Nephron (organoid): ENCODE measurements at regions not wholly inside any gene's neighbourhood (a gene's known extent, or its start where the extent isn't known, plus 50 kb on each side); places are given as distances from the start of the nearest gene placed in this dataset.

Experiments used
- H3K27ac Mint-ChIP-seq, 3 experiments: 2 replicates each; pipeline ENCODE4 v1.8.0; 2020; ENCODE audit warnings: mixed read lengths in 3 of 3, mild to moderate bottlenecking in 2 of 3, moderate library complexity in 1 of 3
- H3K27me3 Mint-ChIP-seq: 2 replicates; pipeline ENCODE4 v1.8.0; 2021; ENCODE audit warnings: low read depth, mild to moderate bottlenecking, moderate library complexity, mixed read lengths
- H3K36me3 Mint-ChIP-seq: 2 replicates; pipeline ENCODE4 v1.8.0; 2020; ENCODE audit warnings: low read depth, mixed read lengths
- H3K4me1 Mint-ChIP-seq: 2 replicates; pipeline ENCODE4 v1.8.0; 2020; ENCODE audit warnings: mixed read lengths
- H3K4me3 Mint-ChIP-seq, 3 experiments: 2 replicates each; pipeline ENCODE4 v1.8.0; 2020; ENCODE audit warnings: mild to moderate bottlenecking in 3 of 3, mixed read lengths in 3 of 3, moderate library complexity in 2 of 3
- H3K9me3 Mint-ChIP-seq: 2 replicates; pipeline ENCODE4 v1.8.0; 2020; ENCODE audit warnings: mixed read lengths
- TF ChIP-seq, protein P1 (sequence below), 3 experiments: fragments of 200-600 bp; sonication (generic); IDR thresholded peaks; one replicate each; pipeline ENCODE4 v1.5.0; 2021; ENCODE audit warnings: antibody characterized with exemption in 3 of 3; ENCODE audit not compliant: unreplicated experiment in 3 of 3

DNA sequence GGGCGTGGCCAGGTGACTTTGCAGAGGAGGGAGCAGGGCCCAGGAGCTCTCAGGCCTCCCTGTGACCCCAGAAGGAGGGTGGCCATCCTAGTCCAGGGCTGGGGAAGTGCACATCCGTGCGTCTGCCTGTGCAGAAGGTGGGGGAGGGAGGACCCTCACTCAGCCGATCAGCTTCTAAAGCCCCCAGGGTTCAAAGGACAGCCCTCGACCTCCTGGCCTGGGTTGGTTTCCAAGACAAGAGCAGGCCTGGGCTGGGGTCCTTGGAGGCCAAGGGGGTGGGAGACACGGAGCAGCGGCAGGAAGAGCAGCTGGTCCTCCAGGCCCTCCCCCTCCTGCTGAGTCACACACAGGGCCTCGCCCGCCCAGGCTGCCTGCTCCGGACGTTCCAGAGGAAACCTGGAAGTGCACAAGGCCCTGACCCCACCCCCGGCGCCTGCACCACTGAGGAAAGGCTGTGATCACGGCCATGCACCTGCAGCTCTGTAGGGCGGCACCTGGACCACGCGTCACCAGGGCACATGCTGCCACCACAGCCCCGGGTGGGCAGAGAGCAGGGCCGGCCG, 67.1 kb upstream of the ZNF469 start:
- Mint-ChIP-seq H3K4me1 (peaks cover 20% of the 10 kb centered on the region), H3K4me3 (no peak overlapping the region), H3K36me3 (no peaks in the 10 kb centered on the region), H3K27ac (no peak overlapping the region), H3K27me3 (peaks cover 15% of the 10 kb centered on the region), H3K9me3 (peaks cover 25% of the 10 kb centered on the region)
- TF ChIP-seq, protein P1, sequence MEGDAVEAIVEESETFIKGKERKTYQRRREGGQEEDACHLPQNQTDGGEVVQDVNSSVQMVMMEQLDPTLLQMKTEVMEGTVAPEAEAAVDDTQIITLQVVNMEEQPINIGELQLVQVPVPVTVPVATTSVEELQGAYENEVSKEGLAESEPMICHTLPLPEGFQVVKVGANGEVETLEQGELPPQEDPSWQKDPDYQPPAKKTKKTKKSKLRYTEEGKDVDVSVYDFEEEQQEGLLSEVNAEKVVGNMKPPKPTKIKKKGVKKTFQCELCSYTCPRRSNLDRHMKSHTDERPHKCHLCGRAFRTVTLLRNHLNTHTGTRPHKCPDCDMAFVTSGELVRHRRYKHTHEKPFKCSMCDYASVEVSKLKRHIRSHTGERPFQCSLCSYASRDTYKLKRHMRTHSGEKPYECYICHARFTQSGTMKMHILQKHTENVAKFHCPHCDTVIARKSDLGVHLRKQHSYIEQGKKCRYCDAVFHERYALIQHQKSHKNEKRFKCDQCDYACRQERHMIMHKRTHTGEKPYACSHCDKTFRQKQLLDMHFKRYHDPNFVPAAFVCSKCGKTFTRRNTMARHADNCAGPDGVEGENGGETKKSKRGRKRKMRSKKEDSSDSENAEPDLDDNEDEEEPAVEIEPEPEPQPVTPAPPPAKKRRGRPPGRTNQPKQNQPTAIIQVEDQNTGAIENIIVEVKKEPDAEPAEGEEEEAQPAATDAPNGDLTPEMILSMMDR (IDR thresholded peaks at IDR 0.05; ENCODE audit: unreplicated experiment in 3 of 3) = no peak

DNA sequence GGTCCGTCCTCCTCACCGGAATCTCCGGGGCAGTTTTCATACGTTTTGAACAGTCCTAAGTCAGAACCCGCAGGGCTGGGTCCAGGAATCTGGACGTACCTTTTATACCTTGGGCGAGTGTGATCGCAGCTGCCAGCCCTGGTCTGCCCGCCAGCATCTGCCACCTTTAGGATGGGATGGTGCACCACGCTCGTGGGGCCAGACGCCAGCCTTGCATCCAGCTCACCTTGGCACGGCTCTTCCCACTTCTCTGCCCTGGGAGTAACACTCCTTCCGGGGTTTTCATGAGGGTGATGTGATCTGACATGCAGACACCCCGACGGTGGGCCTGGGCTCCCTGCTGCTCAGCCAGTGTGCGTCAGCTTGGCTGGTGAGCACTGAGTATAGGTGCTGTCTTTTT, 66.6 kb upstream of the ZNF469 start:
- peaks cover 15% of the 10 kb centered on the region for H3K27me3 Mint-ChIP-seq
- H3K27ac Mint-ChIP-seq = no peak overlapping the region
- H3K4me3 Mint-ChIP-seq = no peak overlapping the region
- H3K9me3 Mint-ChIP-seq = peaks cover 21% of the 10 kb centered on the region
- no peaks in the 10 kb centered on the region for H3K36me3 Mint-ChIP-seq
- TF ChIP-seq, protein P1 (IDR thresholded peaks at IDR 0.05; ENCODE audit: unreplicated experiment in 3 of 3) = no peak
- peaks cover 20% of the 10 kb centered on the region for H3K4me1 Mint-ChIP-seq

DNA sequence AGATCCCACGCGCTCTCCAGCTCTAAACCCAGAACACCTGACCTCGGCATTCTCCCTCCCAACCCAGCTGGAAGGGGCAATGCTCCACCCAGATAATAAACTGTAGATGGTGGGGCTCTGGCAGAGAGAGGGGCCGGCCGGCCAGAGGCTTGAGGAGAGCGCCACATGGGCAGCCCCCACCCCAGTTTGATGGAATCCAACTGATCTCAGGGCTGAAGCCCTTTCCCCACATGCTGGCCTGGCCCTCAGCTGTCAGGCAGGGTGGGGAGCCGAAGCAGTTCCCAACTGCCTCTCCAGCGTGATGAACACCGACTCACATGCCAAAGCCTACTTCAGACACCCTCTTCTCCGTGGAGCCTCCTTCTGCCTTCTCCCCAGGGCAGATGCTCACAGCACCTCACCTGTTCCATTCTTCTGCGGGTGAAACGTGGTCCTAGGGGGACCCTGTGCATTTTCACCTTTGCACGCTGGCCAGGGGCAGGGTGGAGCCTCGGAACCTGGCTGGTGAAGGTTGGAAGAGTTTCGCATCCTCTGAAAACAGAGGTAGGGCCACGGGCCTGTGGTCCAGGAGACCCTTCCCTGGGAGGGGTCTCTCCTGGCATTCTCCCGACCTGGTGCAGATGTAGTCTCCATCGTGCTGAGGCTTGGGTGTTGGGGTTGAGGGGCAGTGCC, 65.7 kb upstream of the ZNF469 start:
- Mint-ChIP-seq H3K36me3 (no peaks in the 10 kb centered on the region), H3K27me3 (peaks cover 10% of the 10 kb centered on the region), H3K9me3 (peaks cover 15% of the 10 kb centered on the region), H3K27ac (peak overlapping the region in 2 of 3 experiments; percentile 86 to 95), H3K4me1 (peaks cover 20% of the 10 kb centered on the region), H3K4me3 (no peak overlapping the region)
- TF ChIP-seq, protein P1 (IDR thresholded peaks at IDR 0.05; ENCODE audit: unreplicated experiment in 3 of 3) = no peak

GRCh38 chr16:88317613-88317965, 65.2 kb upstream of the ZNF469 start:
- H3K4me1 Mint-ChIP-seq = peaks cover 20% of the 10 kb centered on the region
- peaks cover 5% of the 10 kb centered on the region for H3K27me3 Mint-ChIP-seq
- peak overlapping the region in 1 of 3 experiments; percentile 31 for H3K4me3 Mint-ChIP-seq
- peaks cover 10% of the 10 kb centered on the region for H3K9me3 Mint-ChIP-seq
- TF ChIP-seq, protein P1 (IDR thresholded peaks at IDR 0.05; ENCODE audit: unreplicated experiment in 3 of 3) = no peak
- H3K36me3 Mint-ChIP-seq = no peaks in the 10 kb centered on the region
- peak overlapping the region; percentile 1 to 95 (median 86) for H3K27ac Mint-ChIP-seq

- peaks cover 4% of the 10 kb centered on the region for H3K27me3 Mint-ChIP-seq
- peaks cover 8% of the 10 kb centered on the region for H3K9me3 Mint-ChIP-seq
- H3K27ac Mint-ChIP-seq = peak overlapping the region; percentile 41 to 95 (median 86)
- H3K36me3 Mint-ChIP-seq = no peaks in the 10 kb centered on the region
- H3K4me3 Mint-ChIP-seq = no peak overlapping the region
- H3K4me1 Mint-ChIP-seq = peaks cover 20% of the 10 kb centered on the region
- TF ChIP-seq, protein P1 (IDR thresholded peaks at IDR 0.05; ENCODE audit: unreplicated experiment in 3 of 3) = no peak
These were observed 64.7 kb upstream of the ZNF469 start for GRCh38 chr16:88318051-88318450.

GRCh38 chr16:88318521-88318920, 64.2 kb upstream of the ZNF469 start:
- H3K27ac Mint-ChIP-seq = peak overlapping the region; percentile 41 to 89 (median 86)
- TF ChIP-seq, protein P1 (IDR thresholded peaks at IDR 0.05; ENCODE audit: unreplicated experiment in 3 of 3) = no peak
- H3K4me3 Mint-ChIP-seq = no peak overlapping the region
- H3K9me3 Mint-ChIP-seq = peaks cover 4% of the 10 kb centered on the region
- peaks cover 4% of the 10 kb centered on the region for H3K27me3 Mint-ChIP-seq
- H3K36me3 Mint-ChIP-seq = no peaks in the 10 kb centered on the region
- peaks cover 20% of the 10 kb centered on the region for H3K4me1 Mint-ChIP-seq
